GM23338 (cell line): ENCODE measurements at regions not wholly inside any gene's neighbourhood (a gene's known extent, or its start where the extent isn't known, plus 50 kb on each side); places are given as distances from the start of the nearest gene placed in this dataset.

Experiments
- ATAC-seq: fragments of 200-7000 bp; cut with Tn5 transposase; 3 replicates; pipeline ENCODE4 v1.9.1; 2020
- DNase-seq: peaks from one replicate; pipeline ENCODE4 v3.0.0-alpha.2; 2015; ENCODE audit warnings: low spot score
- H2AFZ ChIP-seq: fragments of 200-600 bp; sonication (generic); 2 replicates; pipeline ENCODE4 v1.8.0; 2016; ENCODE audit warnings: antibody characterized with exemption, mild to moderate bottlenecking, moderate library complexity
- H3F3A ChIP-seq: fragments of 200-600 bp; sonication (generic); replicated peaks from 2 replicates; pipeline ENCODE4 v1.8.0; 2017; ENCODE audit warnings: antibody characterized with exemption, mixed run types, low read depth
- H3K27ac ChIP-seq: fragments of 200-600 bp; sonication (generic); 2 replicates; pipeline ENCODE4 v1.6.1; 2016; ENCODE audit warnings: low read depth
- H3K27me3 ChIP-seq: fragments of 200-600 bp; sonication (generic); 2 replicates; pipeline ENCODE4 v1.8.0; 2016; ENCODE audit warnings: mild to moderate bottlenecking, mixed run types, moderate library complexity; ENCODE audit not compliant: insufficient read depth
- H3K36me3 ChIP-seq: fragments of 200-600 bp; sonication (generic); 2 replicates; pipeline ENCODE4 v1.8.0; 2016; ENCODE audit warnings: mild to moderate bottlenecking; ENCODE audit not compliant: insufficient read depth
- H3K4me1 ChIP-seq: fragments of 200-600 bp; sonication (generic); 2 replicates; pipeline ENCODE4 v1.8.0; 2016; ENCODE audit warnings: mild to moderate bottlenecking, moderate library complexity; ENCODE audit not compliant: insufficient read depth
- H3K4me2 ChIP-seq: fragments of 200-600 bp; sonication (generic); 2 replicates; pipeline ENCODE4 v1.7.1; 2017; ENCODE audit warnings: mixed run types
- H3K4me3 ChIP-seq: fragments of 200-600 bp; sonication (generic); 2 replicates; pipeline ENCODE4 v1.6.1; 2016; ENCODE audit warnings: mixed run types
- H3K79me2 ChIP-seq: fragments of 200-600 bp; sonication (generic); replicated peaks from 2 replicates; pipeline ENCODE4 v1.8.0; 2017; ENCODE audit warnings: mild to moderate bottlenecking; ENCODE audit not compliant: insufficient read depth
- H3K9me2 ChIP-seq: fragments of 200-600 bp; sonication (generic); 2 replicates; pipeline ENCODE4 v1.8.0; 2017; ENCODE audit not compliant: insufficient read depth
- H4K20me1 ChIP-seq: fragments of 200-600 bp; sonication (generic); replicated peaks from 2 replicates; pipeline ENCODE4 v1.8.0; 2017; ENCODE audit warnings: mild to moderate bottlenecking; ENCODE audit not compliant: insufficient read depth
- H3K27ac Mint-ChIP-seq: 2 replicates; pipeline ENCODE4 v1.8.0; 2020; ENCODE audit warnings: inconsistent platforms, mild to moderate bottlenecking, moderate library complexity, mixed read lengths
- H3K27me3 Mint-ChIP-seq: 3 replicates; pipeline ENCODE4 v1.8.0; 2022; ENCODE audit warnings: low read depth, mild to moderate bottlenecking, moderate library complexity, mixed read lengths, inconsistent platforms; ENCODE audit not compliant: insufficient read depth, poor library complexity
- H3K36me3 Mint-ChIP-seq: 3 replicates; pipeline ENCODE4 v1.8.0; 2021; ENCODE audit warnings: low read depth, mild to moderate bottlenecking, inconsistent platforms, moderate library complexity, mixed read lengths
- H3K4me1 Mint-ChIP-seq: 3 replicates; pipeline ENCODE4 v1.8.0; 2020; ENCODE audit warnings: mild to moderate bottlenecking, inconsistent platforms, mixed read lengths
- H3K4me3 Mint-ChIP-seq: 3 replicates; pipeline ENCODE4 v1.8.0; 2021; ENCODE audit warnings: moderate library complexity, mild to moderate bottlenecking, inconsistent platforms, mixed read lengths
- H3K9me3 Mint-ChIP-seq: 3 replicates; pipeline ENCODE4 v1.8.0; 2020; ENCODE audit warnings: moderate library complexity, mild to moderate bottlenecking, inconsistent platforms, mixed read lengths
- CREB1 ChIP-seq: fragments of 250-450 bp; sonication (Bioruptor Pico); IDR thresholded peaks from 2 replicates; pipeline ENCODE4 v1.5.0; 2020; ENCODE audit warnings: low read depth, mild to moderate bottlenecking, moderate library complexity
- CTCF ChIP-seq, 2 experiments: fragments of 200-600 bp in 1 of 2; sonication (generic) in 1 of 2; conservative IDR thresholded peaks; 2 replicates each; pipeline versions ENCODE4 v1.5.1 to v1.6.1; 2016 to 2017; ENCODE audit warnings: antibody characterized with exemption in 2 of 2, low read depth in 2 of 2, mild to moderate bottlenecking in 2 of 2, moderate library complexity in 1 of 2
- EZH2 ChIP-seq: fragments of 200-600 bp; sonication (generic); IDR thresholded peaks from one replicate; pipeline ENCODE4 v1.8.0; 2017; ENCODE audit warnings: antibody characterized with exemption, mild to moderate bottlenecking, low read depth; ENCODE audit not compliant: unreplicated experiment
- EZH2phosphoT487 ChIP-seq: fragments of 200-600 bp; sonication (generic); IDR thresholded peaks from one replicate; pipeline ENCODE4 v1.8.1; 2018; ENCODE audit warnings: antibody characterized with exemption; ENCODE audit not compliant: unreplicated experiment
- JUNB ChIP-seq: IDR thresholded peaks from one replicate; pipeline ENCODE4 v1.6.1; 2016; ENCODE audit warnings: antibody characterized with exemption; ENCODE audit not compliant: unreplicated experiment
- NANOG ChIP-seq: IDR thresholded peaks from 2 replicates; pipeline ENCODE4 v1.6.1; 2016; ENCODE audit warnings: antibody characterized with exemption, borderline replicate concordance
- POLR2AphosphoS5 ChIP-seq: IDR thresholded peaks from 2 replicates; pipeline ENCODE4 v1.6.1; 2016; ENCODE audit warnings: antibody characterized with exemption, low read depth
- STAT1 ChIP-seq: IDR thresholded peaks from one replicate; pipeline ENCODE4 v1.6.1; 2016; ENCODE audit warnings: antibody characterized with exemption; ENCODE audit not compliant: unreplicated experiment
- ZNF114 ChIP-seq: fragments of 250-450 bp; sonication (Bioruptor Pico); IDR thresholded peaks from 2 replicates; pipeline ENCODE4 v1.5.0; 2020; ENCODE audit warnings: mild to moderate bottlenecking, moderate library complexity
- ZNF331 ChIP-seq: fragments of 250-450 bp; sonication (Bioruptor Pico); IDR thresholded peaks from 2 replicates; pipeline ENCODE4 v1.5.0; 2020; ENCODE audit warnings: low read depth, mild to moderate bottlenecking, moderate library complexity
- TF ChIP-seq, protein P1 (sequence below): IDR thresholded peaks from 2 replicates; pipeline ENCODE4 v1.6.1; 2016; ENCODE audit warnings: antibody characterized with exemption
- TF ChIP-seq, protein P2 (sequence below): IDR thresholded peaks from one replicate; pipeline ENCODE4 v1.6.1; 2018; ENCODE audit warnings: antibody characterized with exemption; ENCODE audit not compliant: unreplicated experiment
- TF ChIP-seq, protein P3 (sequence below): fragments of 250-450 bp; sonication (Bioruptor Pico); IDR thresholded peaks from 2 replicates; pipeline ENCODE4 v1.5.0; 2020; ENCODE audit warnings: mild to moderate bottlenecking, moderate library complexity

DNA sequence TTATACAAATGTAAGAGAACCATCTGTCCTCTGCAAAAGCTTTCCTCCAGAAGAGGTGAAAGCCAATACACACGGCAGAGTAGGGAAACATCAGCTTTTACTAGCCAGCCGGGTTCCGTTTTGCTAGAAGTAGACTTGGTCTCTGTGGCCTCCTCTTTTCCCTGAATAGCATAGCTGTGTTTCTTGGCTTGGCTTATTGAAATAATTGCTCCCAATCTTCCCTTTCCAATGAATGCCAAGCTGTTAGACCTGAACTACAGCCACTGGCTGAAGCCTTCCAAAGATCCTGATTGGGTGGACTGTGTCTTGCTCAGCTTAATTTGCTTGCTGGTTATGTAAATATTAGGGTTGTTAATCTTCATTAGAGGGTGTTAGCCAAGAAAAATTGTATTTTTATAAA is 157.8 kb upstream of the ROPN1 start:
- Mint-ChIP-seq H3K4me1 (peaks cover 4% of the 10 kb centered on the region; the same call in 2 of the 3 replicates), H3K27ac (no peak overlapping the region), H3K36me3 (peaks cover 3% of the 10 kb centered on the region; the same call in 1 of the 3 replicates), H3K27me3 (peaks cover 3% of the 10 kb centered on the region), H3K9me3 (peaks cover 3% of the 10 kb centered on the region; the same call in 1 of the 3 replicates), H3K4me3 (no peak overlapping the region)
- no peak for DNase-seq
- no peak for TF ChIP-seq ZNF331 (CRISPR knock-in tag)
- no peak for TF ChIP-seq STAT1
- no peak for TF ChIP-seq CTCF (conservative IDR thresholded peaks at IDR 0.05; ENCODE audit: low read depth in 2 of 2)
- no peak for TF ChIP-seq POLR2AphosphoS5
- TF ChIP-seq ZNF114 = no peak
- TF ChIP-seq CREB1 = no peak
- TF ChIP-seq JUNB = no peak
- TF ChIP-seq EZH2 = no peak
- TF ChIP-seq, protein P1, sequence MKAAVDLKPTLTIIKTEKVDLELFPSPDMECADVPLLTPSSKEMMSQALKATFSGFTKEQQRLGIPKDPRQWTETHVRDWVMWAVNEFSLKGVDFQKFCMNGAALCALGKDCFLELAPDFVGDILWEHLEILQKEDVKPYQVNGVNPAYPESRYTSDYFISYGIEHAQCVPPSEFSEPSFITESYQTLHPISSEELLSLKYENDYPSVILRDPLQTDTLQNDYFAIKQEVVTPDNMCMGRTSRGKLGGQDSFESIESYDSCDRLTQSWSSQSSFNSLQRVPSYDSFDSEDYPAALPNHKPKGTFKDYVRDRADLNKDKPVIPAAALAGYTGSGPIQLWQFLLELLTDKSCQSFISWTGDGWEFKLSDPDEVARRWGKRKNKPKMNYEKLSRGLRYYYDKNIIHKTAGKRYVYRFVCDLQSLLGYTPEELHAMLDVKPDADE = no peak
- TF ChIP-seq, protein P2, sequence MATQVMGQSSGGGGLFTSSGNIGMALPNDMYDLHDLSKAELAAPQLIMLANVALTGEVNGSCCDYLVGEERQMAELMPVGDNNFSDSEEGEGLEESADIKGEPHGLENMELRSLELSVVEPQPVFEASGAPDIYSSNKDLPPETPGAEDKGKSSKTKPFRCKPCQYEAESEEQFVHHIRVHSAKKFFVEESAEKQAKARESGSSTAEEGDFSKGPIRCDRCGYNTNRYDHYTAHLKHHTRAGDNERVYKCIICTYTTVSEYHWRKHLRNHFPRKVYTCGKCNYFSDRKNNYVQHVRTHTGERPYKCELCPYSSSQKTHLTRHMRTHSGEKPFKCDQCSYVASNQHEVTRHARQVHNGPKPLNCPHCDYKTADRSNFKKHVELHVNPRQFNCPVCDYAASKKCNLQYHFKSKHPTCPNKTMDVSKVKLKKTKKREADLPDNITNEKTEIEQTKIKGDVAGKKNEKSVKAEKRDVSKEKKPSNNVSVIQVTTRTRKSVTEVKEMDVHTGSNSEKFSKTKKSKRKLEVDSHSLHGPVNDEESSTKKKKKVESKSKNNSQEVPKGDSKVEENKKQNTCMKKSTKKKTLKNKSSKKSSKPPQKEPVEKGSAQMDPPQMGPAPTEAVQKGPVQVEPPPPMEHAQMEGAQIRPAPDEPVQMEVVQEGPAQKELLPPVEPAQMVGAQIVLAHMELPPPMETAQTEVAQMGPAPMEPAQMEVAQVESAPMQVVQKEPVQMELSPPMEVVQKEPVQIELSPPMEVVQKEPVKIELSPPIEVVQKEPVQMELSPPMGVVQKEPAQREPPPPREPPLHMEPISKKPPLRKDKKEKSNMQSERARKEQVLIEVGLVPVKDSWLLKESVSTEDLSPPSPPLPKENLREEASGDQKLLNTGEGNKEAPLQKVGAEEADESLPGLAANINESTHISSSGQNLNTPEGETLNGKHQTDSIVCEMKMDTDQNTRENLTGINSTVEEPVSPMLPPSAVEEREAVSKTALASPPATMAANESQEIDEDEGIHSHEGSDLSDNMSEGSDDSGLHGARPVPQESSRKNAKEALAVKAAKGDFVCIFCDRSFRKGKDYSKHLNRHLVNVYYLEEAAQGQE = no peak
- TF ChIP-seq EZH2phosphoT487 = no peak
- TF ChIP-seq NANOG = no peak
- TF ChIP-seq, protein P3, sequence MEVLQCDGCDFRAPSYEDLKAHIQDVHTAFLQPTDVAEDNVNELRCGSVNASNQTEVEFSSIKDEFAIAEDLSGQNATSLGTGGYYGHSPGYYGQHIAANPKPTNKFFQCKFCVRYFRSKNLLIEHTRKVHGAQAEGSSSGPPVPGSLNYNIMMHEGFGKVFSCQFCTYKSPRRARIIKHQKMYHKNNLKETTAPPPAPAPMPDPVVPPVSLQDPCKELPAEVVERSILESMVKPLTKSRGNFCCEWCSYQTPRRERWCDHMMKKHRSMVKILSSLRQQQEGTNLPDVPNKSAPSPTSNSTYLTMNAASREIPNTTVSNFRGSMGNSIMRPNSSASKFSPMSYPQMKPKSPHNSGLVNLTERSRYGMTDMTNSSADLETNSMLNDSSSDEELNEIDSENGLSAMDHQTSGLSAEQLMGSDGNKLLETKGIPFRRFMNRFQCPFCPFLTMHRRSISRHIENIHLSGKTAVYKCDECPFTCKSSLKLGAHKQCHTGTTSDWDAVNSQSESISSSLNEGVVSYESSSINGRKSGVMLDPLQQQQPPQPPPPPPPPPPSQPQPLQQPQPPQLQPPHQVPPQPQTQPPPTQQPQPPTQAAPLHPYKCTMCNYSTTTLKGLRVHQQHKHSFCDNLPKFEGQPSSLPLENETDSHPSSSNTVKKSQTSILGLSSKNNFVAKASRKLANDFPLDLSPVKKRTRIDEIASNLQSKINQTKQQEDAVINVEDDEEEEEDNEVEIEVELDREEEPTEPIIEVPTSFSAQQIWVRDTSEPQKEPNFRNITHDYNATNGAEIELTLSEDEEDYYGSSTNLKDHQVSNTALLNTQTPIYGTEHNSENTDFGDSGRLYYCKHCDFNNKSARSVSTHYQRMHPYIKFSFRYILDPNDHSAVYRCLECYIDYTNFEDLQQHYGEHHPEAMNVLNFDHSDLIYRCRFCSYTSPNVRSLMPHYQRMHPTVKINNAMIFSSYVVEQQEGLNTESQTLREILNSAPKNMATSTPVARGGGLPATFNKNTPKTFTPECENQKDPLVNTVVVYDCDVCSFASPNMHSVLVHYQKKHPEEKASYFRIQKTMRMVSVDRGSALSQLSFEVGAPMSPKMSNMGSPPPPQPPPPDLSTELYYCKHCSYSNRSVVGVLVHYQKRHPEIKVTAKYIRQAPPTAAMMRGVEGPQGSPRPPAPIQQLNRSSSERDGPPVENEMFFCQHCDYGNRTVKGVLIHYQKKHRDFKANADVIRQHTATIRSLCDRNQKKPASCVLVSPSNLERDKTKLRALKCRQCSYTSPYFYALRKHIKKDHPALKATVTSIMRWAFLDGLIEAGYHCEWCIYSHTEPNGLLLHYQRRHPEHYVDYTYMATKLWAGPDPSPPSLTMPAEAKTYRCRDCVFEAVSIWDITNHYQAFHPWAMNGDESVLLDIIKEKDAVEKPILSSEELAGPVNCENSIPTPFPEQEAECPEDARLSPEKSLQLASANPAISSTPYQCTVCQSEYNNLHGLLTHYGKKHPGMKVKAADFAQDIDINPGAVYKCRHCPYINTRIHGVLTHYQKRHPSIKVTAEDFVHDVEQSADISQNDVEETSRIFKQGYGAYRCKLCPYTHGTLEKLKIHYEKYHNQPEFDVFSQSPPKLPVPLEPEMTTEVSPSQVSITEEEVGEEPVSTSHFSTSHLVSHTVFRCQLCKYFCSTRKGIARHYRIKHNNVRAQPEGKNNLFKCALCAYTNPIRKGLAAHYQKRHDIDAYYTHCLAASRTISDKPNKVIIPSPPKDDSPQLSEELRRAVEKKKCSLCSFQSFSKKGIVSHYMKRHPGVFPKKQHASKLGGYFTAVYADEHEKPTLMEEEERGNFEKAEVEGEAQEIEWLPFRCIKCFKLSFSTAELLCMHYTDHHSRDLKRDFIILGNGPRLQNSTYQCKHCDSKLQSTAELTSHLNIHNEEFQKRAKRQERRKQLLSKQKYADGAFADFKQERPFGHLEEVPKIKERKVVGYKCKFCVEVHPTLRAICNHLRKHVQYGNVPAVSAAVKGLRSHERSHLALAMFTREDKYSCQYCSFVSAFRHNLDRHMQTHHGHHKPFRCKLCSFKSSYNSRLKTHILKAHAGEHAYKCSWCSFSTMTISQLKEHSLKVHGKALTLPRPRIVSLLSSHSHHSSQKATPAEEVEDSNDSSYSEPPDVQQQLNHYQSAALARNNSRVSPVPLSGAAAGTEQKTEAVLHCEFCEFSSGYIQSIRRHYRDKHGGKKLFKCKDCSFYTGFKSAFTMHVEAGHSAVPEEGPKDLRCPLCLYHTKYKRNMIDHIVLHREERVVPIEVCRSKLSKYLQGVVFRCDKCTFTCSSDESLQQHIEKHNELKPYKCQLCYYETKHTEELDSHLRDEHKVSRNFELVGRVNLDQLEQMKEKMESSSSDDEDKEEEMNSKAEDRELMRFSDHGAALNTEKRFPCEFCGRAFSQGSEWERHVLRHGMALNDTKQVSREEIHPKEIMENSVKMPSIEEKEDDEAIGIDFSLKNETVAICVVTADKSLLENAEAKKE (CRISPR knock-in tag) = no peak
- no peaks in the 10 kb centered on the region for H3K9me2 ChIP-seq
- no peak overlapping the region for H3K4me3 ChIP-seq
- no peak for ATAC-seq
- no peaks in the 10 kb centered on the region for H3K27me3 ChIP-seq
- H2AFZ ChIP-seq = no peak overlapping the region
- H3K4me2 ChIP-seq = no peak overlapping the region
- H3K79me2 ChIP-seq = no peaks in the 10 kb centered on the region
- H3K36me3 ChIP-seq = no peaks in the 10 kb centered on the region
- H3K4me1 ChIP-seq = no peaks in the 10 kb centered on the region
- no peak overlapping the region for H3K27ac ChIP-seq
- H3F3A ChIP-seq = no peaks in the 10 kb centered on the region
- H4K20me1 ChIP-seq = no peaks in the 10 kb centered on the region
